ENCODE measurements at regions not wholly inside any gene's neighbourhood (a gene's known extent, or its start where the extent isn't known, plus 50 kb on each side); places are given as distances from the start of the nearest gene placed in this dataset.

DNA sequence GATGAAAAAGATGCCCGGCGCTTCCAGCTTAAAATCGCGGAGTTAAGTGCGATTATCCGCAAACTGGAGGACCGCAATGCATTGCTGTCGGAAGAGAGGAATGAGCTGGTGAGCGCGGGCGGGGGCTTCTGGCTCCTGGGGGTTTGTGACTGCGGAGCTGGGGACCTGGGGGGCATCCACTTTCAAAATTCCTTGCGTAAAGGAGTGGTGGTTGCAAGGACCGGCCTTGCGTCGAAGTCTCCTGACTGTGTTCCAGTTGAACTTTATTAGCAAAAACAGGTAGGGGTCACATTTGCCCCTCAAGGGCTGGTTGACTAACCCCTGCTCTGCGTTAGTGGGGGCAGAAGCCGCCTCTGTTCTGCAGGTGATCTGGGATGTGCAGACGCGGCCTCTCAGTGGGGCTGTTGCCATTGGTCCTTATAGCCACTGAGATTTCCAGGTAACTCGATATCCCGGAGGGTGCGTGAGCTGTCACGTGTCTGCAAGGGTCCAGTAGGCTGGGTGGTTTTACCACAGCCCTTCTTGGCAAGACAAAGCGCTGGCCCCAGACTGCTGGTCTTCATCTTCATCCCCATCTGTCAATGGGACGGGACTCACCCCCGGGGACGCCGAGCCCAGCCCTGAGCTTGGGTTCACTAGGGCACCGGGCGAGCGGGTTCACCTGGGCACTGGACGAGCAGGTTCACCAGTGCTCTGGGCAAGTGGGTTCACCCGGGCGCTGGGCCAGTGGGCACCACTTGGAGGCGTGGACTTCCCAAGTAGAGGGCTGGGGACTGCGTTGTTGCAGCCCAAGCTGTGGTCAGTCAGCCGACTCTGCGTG, 51.5 kb upstream of the DPYSL4 start (continued):
- TF ChIP-seq, protein P1, sequence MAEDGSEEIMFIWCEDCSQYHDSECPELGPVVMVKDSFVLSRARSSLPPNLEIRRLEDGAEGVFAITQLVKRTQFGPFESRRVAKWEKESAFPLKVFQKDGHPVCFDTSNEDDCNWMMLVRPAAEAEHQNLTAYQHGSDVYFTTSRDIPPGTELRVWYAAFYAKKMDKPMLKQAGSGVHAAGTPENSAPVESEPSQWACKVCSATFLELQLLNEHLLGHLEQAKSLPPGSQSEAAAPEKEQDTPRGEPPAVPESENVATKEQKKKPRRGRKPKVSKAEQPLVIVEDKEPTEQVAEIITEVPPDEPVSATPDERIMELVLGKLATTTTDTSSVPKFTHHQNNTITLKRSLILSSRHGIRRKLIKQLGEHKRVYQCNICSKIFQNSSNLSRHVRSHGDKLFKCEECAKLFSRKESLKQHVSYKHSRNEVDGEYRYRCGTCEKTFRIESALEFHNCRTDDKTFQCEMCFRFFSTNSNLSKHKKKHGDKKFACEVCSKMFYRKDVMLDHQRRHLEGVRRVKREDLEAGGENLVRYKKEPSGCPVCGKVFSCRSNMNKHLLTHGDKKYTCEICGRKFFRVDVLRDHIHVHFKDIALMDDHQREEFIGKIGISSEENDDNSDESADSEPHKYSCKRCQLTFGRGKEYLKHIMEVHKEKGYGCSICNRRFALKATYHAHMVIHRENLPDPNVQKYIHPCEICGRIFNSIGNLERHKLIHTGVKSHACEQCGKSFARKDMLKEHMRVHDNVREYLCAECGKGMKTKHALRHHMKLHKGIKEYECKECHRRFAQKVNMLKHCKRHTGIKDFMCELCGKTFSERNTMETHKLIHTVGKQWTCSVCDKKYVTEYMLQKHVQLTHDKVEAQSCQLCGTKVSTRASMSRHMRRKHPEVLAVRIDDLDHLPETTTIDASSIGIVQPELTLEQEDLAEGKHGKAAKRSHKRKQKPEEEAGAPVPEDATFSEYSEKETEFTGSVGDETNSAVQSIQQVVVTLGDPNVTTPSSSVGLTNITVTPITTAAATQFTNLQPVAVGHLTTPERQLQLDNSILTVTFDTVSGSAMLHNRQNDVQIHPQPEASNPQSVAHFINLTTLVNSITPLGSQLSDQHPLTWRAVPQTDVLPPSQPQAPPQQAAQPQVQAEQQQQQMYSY (CRISPR knock-in tag; IDR thresholded peaks at IDR 0.05) = no peak
- no peak for TF ChIP-seq ZNF737 (CRISPR knock-in tag; IDR thresholded peaks at IDR 0.05; ENCODE audit: borderline replicate concordance)
- TF ChIP-seq ZNF382 (CRISPR knock-in tag; IDR thresholded peaks at IDR 0.05; ENCODE audit: borderline replicate concordance) = no peak

DNA sequence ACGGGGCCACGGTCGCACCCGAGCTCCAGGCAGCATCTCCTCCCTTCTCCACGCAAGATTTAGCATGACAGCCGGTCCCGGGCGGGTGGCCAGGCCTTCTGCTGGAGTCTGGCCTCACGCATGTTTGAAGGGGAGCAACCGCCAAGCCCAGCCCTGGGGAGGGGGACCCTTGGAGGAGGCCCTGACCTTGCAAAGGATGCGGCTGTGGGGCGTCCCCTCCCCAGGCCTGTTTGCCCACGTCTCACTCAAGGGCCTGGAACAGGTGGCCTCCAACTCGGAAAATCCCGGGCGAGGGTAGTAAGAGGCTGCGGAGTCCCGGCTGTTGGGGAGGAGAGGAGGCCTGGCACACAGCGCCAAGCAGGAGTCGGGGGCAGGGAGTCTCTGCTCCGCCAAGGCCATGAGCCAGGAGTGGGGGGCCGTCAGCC, 50.6 kb upstream of the DPYSL4 start:
- Histone ChIP-seq H3K79me2 (ENCODE audit: insufficient read depth, low read length) (no peaks in the 10 kb centered on the region), H3K9ac (ENCODE audit: insufficient read depth, low read depth, low read length) (no peak overlapping the region), H4K20me1 (ENCODE audit: insufficient read depth, low read length) (no peaks in the 10 kb centered on the region), H3K4me3 (replicated peaks in 1 of 3; ENCODE audit: insufficient read depth in 1 of 3, low read depth in 2 of 3, low read length in 3 of 3) (no peak overlapping the region), H3K36me3 (replicated peaks in 1 of 2; ENCODE audit: control insufficient read depth in 1 of 2, insufficient read depth in 2 of 2, low read length in 2 of 2) (no peaks in the 10 kb centered on the region), H3K27me3 (ENCODE audit: control insufficient read depth in 1 of 2, insufficient read depth in 2 of 2, low read length in 2 of 2) (peaks cover 14 to 49% of the 10 kb centered on the region in 2 experiments), H3K4me2 (ENCODE audit: low read depth, low read length) (no peak overlapping the region), H2AFZ (ENCODE audit: low read length) (no peak overlapping the region), H3K9me3 (ENCODE audit: low read length) (no peaks in the 10 kb centered on the region), H3K4me1 (ENCODE audit: insufficient read depth, low read length) (no peaks in the 10 kb centered on the region), H3K27ac (ENCODE audit: extremely low read length, insufficient read depth, low read length) (no peak overlapping the region)
- no peak for FAIRE-seq
- WGBS (ENCODE audit: low lambda C conversion rate) = 42% methylated on average over 15 of the region's 22 CpGs
- intact Hi-C loops (cut with micrococcal nuclease; ENCODE audit: unreplicated experiment) = no loop called here
- CTCF ChIA-PET (ENCODE audit: low intra/inter-chr PET ratio, low total read pairs) = no interaction called here
- no TSS peak for BruUV-seq (replicated peaks)
- in situ Hi-C loops (cut with HindIII; ENCODE audit: extremely low pct_ligation_motif_present, low pct_unique_long_range_greater_than_20kb) = no loop called here
- ATAC-seq = no peak
- POLR2A ChIA-PET = no interaction called here
- no peak for DNase-seq (ENCODE audit: low spot score)
- TF ChIP-seq FOSL1 (CRISPR knock-in tag; IDR thresholded peaks at IDR 0.05; ENCODE audit: borderline replicate concordance) (no peak), TCF12 (IDR thresholded peaks at IDR 0.05) (no peak), TCF12 (CRISPR knock-in tag; IDR thresholded peaks at IDR 0.05) (no peak), ZFP41 (CRISPR knock-in tag; IDR thresholded peaks at IDR 0.05; ENCODE audit: borderline replicate concordance) (no peak), STAG1 (CRISPR knock-in tag; IDR thresholded peaks at IDR 0.05) (no peak), DNMT1 (CRISPR knock-in tag; IDR thresholded peaks at IDR 0.05) (no peak), RBM22 (optimal IDR thresholded peaks at IDR 0.05; ENCODE audit: low read length) (no peak), ZNF317 (CRISPR knock-in tag; IDR thresholded peaks at IDR 0.05) (no peak), SOX6 (IDR thresholded peaks at IDR 0.05) (no peak), SOX6 (CRISPR knock-in tag; IDR thresholded peaks at IDR 0.05) (no peak), IKZF1 (IDR thresholded peaks at IDR 0.05) (no peak), ZNF772 (CRISPR knock-in tag; IDR thresholded peaks at IDR 0.05) (no peak), ATM (IDR thresholded peaks at IDR 0.05; ENCODE audit: borderline replicate concordance) (no peak), PCBP2 (optimal IDR thresholded peaks at IDR 0.05; ENCODE audit: low read depth, low read length, poor library complexity, severe bottlenecking) (no peak)
- TF ChIP-seq, protein P2, sequence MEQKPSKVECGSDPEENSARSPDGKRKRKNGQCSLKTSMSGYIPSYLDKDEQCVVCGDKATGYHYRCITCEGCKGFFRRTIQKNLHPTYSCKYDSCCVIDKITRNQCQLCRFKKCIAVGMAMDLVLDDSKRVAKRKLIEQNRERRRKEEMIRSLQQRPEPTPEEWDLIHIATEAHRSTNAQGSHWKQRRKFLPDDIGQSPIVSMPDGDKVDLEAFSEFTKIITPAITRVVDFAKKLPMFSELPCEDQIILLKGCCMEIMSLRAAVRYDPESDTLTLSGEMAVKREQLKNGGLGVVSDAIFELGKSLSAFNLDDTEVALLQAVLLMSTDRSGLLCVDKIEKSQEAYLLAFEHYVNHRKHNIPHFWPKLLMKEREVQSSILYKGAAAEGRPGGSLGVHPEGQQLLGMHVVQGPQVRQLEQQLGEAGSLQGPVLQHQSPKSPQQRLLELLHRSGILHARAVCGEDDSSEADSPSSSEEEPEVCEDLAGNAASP (CRISPR knock-in tag; IDR thresholded peaks at IDR 0.05; ENCODE audit: borderline replicate concordance) = no peak

Data from HepG2 (cell line).